ENCODE measurements at regions not wholly inside any gene's neighbourhood (a gene's known extent, or its start where the extent isn't known, plus 50 kb on each side); places are given as distances from the start of the nearest gene placed in this dataset.

DNA sequence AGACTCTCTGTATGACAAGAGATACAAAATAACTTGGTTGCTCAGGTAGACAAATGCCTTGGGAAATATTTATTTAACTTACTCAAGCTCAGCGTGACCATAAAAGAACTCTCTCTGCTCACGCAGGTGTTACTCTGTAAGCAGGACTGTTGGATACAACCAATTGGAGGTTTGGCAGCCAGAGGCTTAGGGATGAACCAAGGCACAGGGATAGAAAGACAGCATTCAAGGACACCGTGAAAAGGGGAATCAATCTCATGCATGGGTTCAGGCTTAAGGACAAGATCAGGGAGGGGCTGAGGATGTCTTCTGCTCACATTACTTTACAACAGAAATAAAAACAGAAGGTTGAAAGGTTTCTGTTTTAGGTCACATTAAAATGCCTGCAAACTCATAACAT is 389.0 kb upstream of the BRINP1 start:
- no peak for TF ChIP-seq REST (IDR thresholded peaks at IDR 0.05)
- TF ChIP-seq CTCF (IDR thresholded peaks at IDR 0.05; ENCODE audit: low read depth, low read length, missing input control): no peak
- no peak for TF ChIP-seq TAF1 (conservative IDR thresholded peaks at IDR 0.05)
- TF ChIP-seq YY1 (IDR thresholded peaks at IDR 0.05): no peak
- TF ChIP-seq, protein P1, sequence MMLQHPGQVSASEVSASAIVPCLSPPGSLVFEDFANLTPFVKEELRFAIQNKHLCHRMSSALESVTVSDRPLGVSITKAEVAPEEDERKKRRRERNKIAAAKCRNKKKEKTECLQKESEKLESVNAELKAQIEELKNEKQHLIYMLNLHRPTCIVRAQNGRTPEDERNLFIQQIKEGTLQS (IDR thresholded peaks at IDR 0.05): no peak
- TF ChIP-seq MAX (IDR thresholded peaks at IDR 0.05): no peak
- no peak for TF ChIP-seq JUND (IDR thresholded peaks at IDR 0.05)
- TF ChIP-seq RAD21 (IDR thresholded peaks at IDR 0.05): no peak
- TF ChIP-seq FOXA1 (IDR thresholded peaks at IDR 0.05): no peak

Data from liver (tissue), 3 donors.